ENCODE measurements at regions not wholly inside any gene's neighbourhood (a gene's known extent, or its start where the extent isn't known, plus 50 kb on each side); places are given as distances from the start of the nearest gene placed in this dataset.
"Not testable (repeated sequence)": the region's sequence is repeated elsewhere in the genome, so short reads cannot be mapped to it uniquely, and the experiment has no call there.

- no peak for DNase-seq
Measured at GRCh38 chr14:84068288-84068687, 1461.7 kb upstream of the FLRT2 start.

- DNase-seq = no peak
Measured at GRCh38 chr14:84071061-84071460, 1458.9 kb upstream of the FLRT2 start.

- no peak for DNase-seq
Measured at GRCh38 chr14:84074626-84075025, 1455.3 kb upstream of the FLRT2 start.

- no peak for DNase-seq
Measured at GRCh38 chr14:84080944-84081343, 1449.0 kb upstream of the FLRT2 start.

- DNase-seq = no peak
Measured at GRCh38 chr14:84084056-84084630, 1445.8 kb upstream of the FLRT2 start.

GRCh38 chr14:84085493-84085892 lies 1444.5 kb upstream of the FLRT2 start:
- no peak for DNase-seq

- no peak for DNase-seq
Measured at GRCh38 chr14:84086714-84087113, 1443.2 kb upstream of the FLRT2 start.

- DNase-seq = no peak
Measured at GRCh38 chr14:84087986-84088531, 1441.9 kb upstream of the FLRT2 start.

- no peak for DNase-seq
Measured at GRCh38 chr14:84090837-84091236, 1439.1 kb upstream of the FLRT2 start.

- no peak for DNase-seq
Measured at GRCh38 chr14:84095681-84096080, 1434.3 kb upstream of the FLRT2 start.

GRCh38 chr14:84098261-84098660 lies 1431.7 kb upstream of the FLRT2 start:
- no peak for DNase-seq

GRCh38 chr14:84099560-84099959 lies 1430.4 kb upstream of the FLRT2 start:
- not testable (repeated sequence) for DNase-seq

- no peak for DNase-seq
Measured at GRCh38 chr14:84107835-84108343, 1422.1 kb upstream of the FLRT2 start.

- no peak for DNase-seq
Measured at GRCh38 chr14:84108746-84109457, 1421.0 kb upstream of the FLRT2 start.

- DNase-seq = no peak
Measured at GRCh38 chr14:84112589-84112988, 1417.4 kb upstream of the FLRT2 start.

GRCh38 chr14:84125676-84126075 lies 1404.3 kb upstream of the FLRT2 start:
- DNase-seq = no peak

- DNase-seq = no peak
Measured at GRCh38 chr14:84127495-84127894, 1402.4 kb upstream of the FLRT2 start.

GRCh38 chr14:84128050-84128449 lies 1401.9 kb upstream of the FLRT2 start:
- DNase-seq = no peak

GRCh38 chr14:84129007-84129406 lies 1400.9 kb upstream of the FLRT2 start:
- DNase-seq = no peak

- DNase-seq = no peak
Measured at GRCh38 chr14:84129941-84130340, 1400.0 kb upstream of the FLRT2 start.

GRCh38 chr14:84131924-84132323 lies 1398.0 kb upstream of the FLRT2 start:
- no peak for DNase-seq

GRCh38 chr14:84144166-84144565 lies 1385.8 kb upstream of the FLRT2 start:
- DNase-seq = no peak

GRCh38 chr14:84152452-84152851 lies 1377.5 kb upstream of the FLRT2 start:
- no peak for DNase-seq

- DNase-seq = no peak
Measured at GRCh38 chr14:84162633-84163032, 1367.3 kb upstream of the FLRT2 start.

Data from NCI-H510A treated with DMSO at 0.1 percent for 48 hours (cell line).